ENCODE measurements at regions not wholly inside any gene's neighbourhood (a gene's known extent, or its start where the extent isn't known, plus 50 kb on each side); places are given as distances from the start of the nearest gene placed in this dataset.
"Not testable (repeated sequence)": the region's sequence is repeated elsewhere in the genome, so short reads cannot be mapped to it uniquely, and the experiment has no call there.

DNA sequence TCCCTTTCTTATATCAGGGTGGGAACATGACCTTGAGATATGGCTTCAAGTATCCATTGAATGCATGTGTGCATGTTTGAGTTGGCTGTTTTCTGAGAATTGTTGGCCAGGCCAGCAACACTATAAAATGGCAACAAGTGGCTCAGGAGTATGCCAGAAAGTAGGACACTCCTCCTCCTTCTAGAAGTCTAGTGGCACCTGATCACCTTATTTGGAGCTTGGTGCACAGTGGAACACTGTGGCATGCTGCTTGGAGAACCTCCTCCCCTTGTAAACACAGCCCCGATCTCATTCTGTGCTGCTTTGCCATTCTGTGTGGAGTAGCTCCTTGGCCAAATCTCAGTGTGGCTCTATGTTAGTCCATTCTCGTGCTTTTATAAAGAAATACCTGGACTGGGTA lies 114.8 kb upstream of the NDN start:
- Histone ChIP-seq H3K4me1 (no peaks in the 10 kb centered on the region), H3K36me3 (no peaks in the 10 kb centered on the region), H3K27ac (no peak overlapping the region), H3K4me3 (no peak overlapping the region), H3K9me3 (no peaks in the 10 kb centered on the region), H3K27me3 (no peaks in the 10 kb centered on the region)
- WGBS (ENCODE audit: insufficient coverage, low coverage, low lambda C conversion rate, missing lambda C conversion rate) = 51% methylated on average over 2 of the region's 2 CpGs
- intact Hi-C loops (cut with DNase I) = no loop called here
- TF ChIP-seq, protein P1, sequence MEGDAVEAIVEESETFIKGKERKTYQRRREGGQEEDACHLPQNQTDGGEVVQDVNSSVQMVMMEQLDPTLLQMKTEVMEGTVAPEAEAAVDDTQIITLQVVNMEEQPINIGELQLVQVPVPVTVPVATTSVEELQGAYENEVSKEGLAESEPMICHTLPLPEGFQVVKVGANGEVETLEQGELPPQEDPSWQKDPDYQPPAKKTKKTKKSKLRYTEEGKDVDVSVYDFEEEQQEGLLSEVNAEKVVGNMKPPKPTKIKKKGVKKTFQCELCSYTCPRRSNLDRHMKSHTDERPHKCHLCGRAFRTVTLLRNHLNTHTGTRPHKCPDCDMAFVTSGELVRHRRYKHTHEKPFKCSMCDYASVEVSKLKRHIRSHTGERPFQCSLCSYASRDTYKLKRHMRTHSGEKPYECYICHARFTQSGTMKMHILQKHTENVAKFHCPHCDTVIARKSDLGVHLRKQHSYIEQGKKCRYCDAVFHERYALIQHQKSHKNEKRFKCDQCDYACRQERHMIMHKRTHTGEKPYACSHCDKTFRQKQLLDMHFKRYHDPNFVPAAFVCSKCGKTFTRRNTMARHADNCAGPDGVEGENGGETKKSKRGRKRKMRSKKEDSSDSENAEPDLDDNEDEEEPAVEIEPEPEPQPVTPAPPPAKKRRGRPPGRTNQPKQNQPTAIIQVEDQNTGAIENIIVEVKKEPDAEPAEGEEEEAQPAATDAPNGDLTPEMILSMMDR (IDR thresholded peaks at IDR 0.05) = no peak
- TF ChIP-seq POLR2A (IDR thresholded peaks at IDR 0.05) = no peak
- no peak for ATAC-seq
- no peak for DNase-seq

- H3K27me3 ChIP-seq; H3K27ac ChIP-seq; DNase-seq; H3K4me1 ChIP-seq; H3K4me3 ChIP-seq; intact Hi-C loops (cut with DNase I); ATAC-seq; H3K36me3 ChIP-seq; H3K9me3 ChIP-seq: not testable (repeated sequence)
- WGBS (ENCODE audit: insufficient coverage, low coverage, low lambda C conversion rate, missing lambda C conversion rate) = 71% methylated on average over 7 of the region's 37 CpGs
Measured at GRCh38 chr15:23802896-23803435, 115.9 kb upstream of the NDN start.

GRCh38 chr15:23806980-23807379 lies 119.9 kb upstream of the NDN start:
- H3K4me1 ChIP-seq = no peaks in the 10 kb centered on the region
- H3K36me3 ChIP-seq = no peaks in the 10 kb centered on the region
- no peak overlapping the region for H3K4me3 ChIP-seq
- no peaks in the 10 kb centered on the region for H3K9me3 ChIP-seq
- 41% methylated on average over 3 of the region's 3 CpGs for WGBS (ENCODE audit: insufficient coverage, low coverage, low lambda C conversion rate, missing lambda C conversion rate)
- DNase-seq (no peak), ATAC-seq (no peak)
- no peaks in the 10 kb centered on the region for H3K27me3 ChIP-seq
- no peak for TF ChIP-seq POLR2A (IDR thresholded peaks at IDR 0.05)
- TF ChIP-seq, protein P1 (IDR thresholded peaks at IDR 0.05) = no peak
- H3K27ac ChIP-seq = no peak overlapping the region
- intact Hi-C loops (cut with DNase I) = no loop called here

DNA sequence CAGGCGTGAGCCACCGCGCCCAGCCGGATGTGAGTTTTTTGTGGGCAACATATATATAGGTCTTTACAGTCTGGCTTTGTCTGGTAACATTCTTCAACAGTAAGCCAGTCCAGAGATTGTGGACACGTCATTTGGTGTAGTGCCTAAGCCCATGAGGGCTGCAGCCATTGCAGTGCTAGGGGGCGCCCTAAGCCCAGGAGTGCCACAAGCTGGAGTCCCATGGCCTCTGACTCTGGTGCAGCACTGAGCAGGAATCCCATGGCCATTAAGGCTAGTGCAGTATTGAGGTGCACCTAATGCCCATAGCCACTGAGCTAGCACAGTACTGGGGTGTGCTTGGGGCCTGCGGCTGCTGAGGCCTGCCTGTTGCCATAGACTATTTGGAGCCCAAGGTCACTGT lies 136.4 kb upstream of the NDN start:
- no peak for DNase-seq
- H3K4me3 ChIP-seq = no peak overlapping the region
- TF ChIP-seq POLR2A (IDR thresholded peaks at IDR 0.05) = no peak
- intact Hi-C loops (cut with DNase I) = no loop called here
- H3K27ac ChIP-seq = no peak overlapping the region
- no peaks in the 10 kb centered on the region for H3K9me3 ChIP-seq
- WGBS (ENCODE audit: insufficient coverage, low coverage, low lambda C conversion rate, missing lambda C conversion rate) = no CpG with 5 or more reads among the region's 7 CpGs
- H3K27me3 ChIP-seq = no peaks in the 10 kb centered on the region
- no peaks in the 10 kb centered on the region for H3K36me3 ChIP-seq
- ATAC-seq = peak in 1 of 4 donors; percentile 32
- no peaks in the 10 kb centered on the region for H3K4me1 ChIP-seq

- no peak for ATAC-seq
- intact Hi-C loops (cut with DNase I) = no loop called here
- 39% methylated on average over 1 of the region's 1 CpG for WGBS (ENCODE audit: insufficient coverage, low coverage, low lambda C conversion rate, missing lambda C conversion rate)
Measured at GRCh38 chr15:23828786-23829185, 141.7 kb upstream of the NDN start.

More at GRCh38 chr15:23828786-23829185, 141.7 kb upstream of the NDN start:
- no peak overlapping the region for H3K4me3 ChIP-seq
- no peak for DNase-seq
- H3K36me3 ChIP-seq = no peaks in the 10 kb centered on the region
- H3K9me3 ChIP-seq = no peaks in the 10 kb centered on the region
- no peak overlapping the region for H3K27ac ChIP-seq
- no peak for TF ChIP-seq POLR2A (IDR thresholded peaks at IDR 0.05)
- TF ChIP-seq, protein P1 (IDR thresholded peaks at IDR 0.05) = no peak
- no peaks in the 10 kb centered on the region for H3K27me3 ChIP-seq
- H3K4me1 ChIP-seq = no peaks in the 10 kb centered on the region

All from right lobe of liver (tissue), 6 donors.